BE2C (cell line): ENCODE measurements at regions not wholly inside any gene's neighbourhood (a gene's known extent, or its start where the extent isn't known, plus 50 kb on each side); places are given as distances from the start of the nearest gene placed in this dataset.
"Not testable (repeated sequence)": the region's sequence is repeated elsewhere in the genome, so short reads cannot be mapped to it uniquely, and the experiment has no call there.

Experiments
- DNase-seq: peaks from one replicate; pipeline ENCODE4 v3.0.0-alpha.2; 2020
- H3K27me3 ChIP-seq: fragments of 250-450 bp; sonication (Bioruptor Pico); 2 replicates; pipeline ENCODE4 v1.5.1; 2020; ENCODE audit warnings: mild to moderate bottlenecking
- H3K36me3 ChIP-seq: fragments of 250-450 bp; sonication (Bioruptor Pico); 2 replicates; pipeline ENCODE4 v1.5.1; 2020; ENCODE audit warnings: mild to moderate bottlenecking
- H3K4me1 ChIP-seq: fragments of 250-450 bp; sonication (Bioruptor Pico); 2 replicates; pipeline ENCODE4 v1.5.1; 2020
- H3K4me3 ChIP-seq: 2 replicates; pipeline ENCODE4 v1.5.1; 2011; ENCODE audit warnings: low read depth, low read length
- H3K9me3 ChIP-seq: fragments of 250-450 bp; sonication (Bioruptor Pico); 2 replicates; pipeline ENCODE4 v1.5.1; 2020
- CTCF ChIP-seq: IDR thresholded peaks from 2 replicates; pipeline ENCODE4 v1.5.1; 2012; ENCODE audit warnings: mild to moderate bottlenecking, low read depth, low read length

GRCh38 chr14:105581551-105582341 is 55.4 kb downstream of the TMEM121 start:
- no peak for DNase-seq
- Histone ChIP-seq H3K4me3 (no peak overlapping the region), H3K9me3 (no peaks in the 10 kb centered on the region), H3K4me1 (no peaks in the 10 kb centered on the region), H3K36me3 (no peaks in the 10 kb centered on the region), H3K27me3 (no peaks in the 10 kb centered on the region)
- no peak for TF ChIP-seq CTCF

GRCh38 chr14:105582639-105583038 is 56.3 kb downstream of the TMEM121 start:
- no peak overlapping the region for H3K4me3 ChIP-seq
- no peaks in the 10 kb centered on the region for H3K36me3 ChIP-seq
- no peaks in the 10 kb centered on the region for H3K27me3 ChIP-seq
- no peaks in the 10 kb centered on the region for H3K9me3 ChIP-seq
- TF ChIP-seq CTCF = no peak
- DNase-seq = no peak
- H3K4me1 ChIP-seq = no peaks in the 10 kb centered on the region

GRCh38 chr14:105583914-105584313 is 57.5 kb downstream of the TMEM121 start:
- not testable (repeated sequence) for H3K4me1 ChIP-seq, DNase-seq, H3K36me3 ChIP-seq, H3K9me3 ChIP-seq, H3K27me3 ChIP-seq, H3K4me3 ChIP-seq

GRCh38 chr14:105585290-105585689 is 58.9 kb downstream of the TMEM121 start:
- H3K4me3 ChIP-seq, H3K36me3 ChIP-seq, H3K4me1 ChIP-seq, H3K9me3 ChIP-seq, H3K27me3 ChIP-seq, DNase-seq: not testable (repeated sequence)

- H3K27me3 ChIP-seq, DNase-seq, H3K4me1 ChIP-seq, H3K4me3 ChIP-seq, H3K36me3 ChIP-seq, H3K9me3 ChIP-seq: not testable (repeated sequence)
Measured at GRCh38 chr14:105585722-105586121, 59.3 kb downstream of the TMEM121 start.

GRCh38 chr14:105586144-105586872 is 59.9 kb downstream of the TMEM121 start:
- not testable (repeated sequence) for DNase-seq, H3K4me3 ChIP-seq, H3K4me1 ChIP-seq, H3K27me3 ChIP-seq, H3K9me3 ChIP-seq, H3K36me3 ChIP-seq

- H3K4me1 ChIP-seq, H3K27me3 ChIP-seq, H3K9me3 ChIP-seq, DNase-seq, H3K4me3 ChIP-seq, H3K36me3 ChIP-seq: not testable (repeated sequence)
Measured at GRCh38 chr14:105587034-105587433, 60.7 kb downstream of the TMEM121 start.

- not testable (repeated sequence) for H3K4me1 ChIP-seq, H3K9me3 ChIP-seq, H3K27me3 ChIP-seq, H3K36me3 ChIP-seq, H3K4me3 ChIP-seq, DNase-seq
Measured at GRCh38 chr14:105587482-105588235, 61.3 kb downstream of the TMEM121 start.

GRCh38 chr14:105588236-105588860 is 62.0 kb downstream of the TMEM121 start:
- Histone ChIP-seq H3K36me3 (no peaks in the 10 kb centered on the region), H3K4me3 (no peak overlapping the region), H3K9me3 (no peaks in the 10 kb centered on the region), H3K27me3 (no peaks in the 10 kb centered on the region), H3K4me1 (no peaks in the 10 kb centered on the region)
- TF ChIP-seq CTCF = no peak
- no peak for DNase-seq
